Mesenchymal stem cell (in vitro differentiated cells and primary cell): ENCODE measurements at regions not wholly inside any gene's neighbourhood (a gene's known extent, or its start where the extent isn't known, plus 50 kb on each side); places are given as distances from the start of the nearest gene placed in this dataset.
A peak's percentile ranks its signal among the peaks of the same experiment; 100 is the strongest.

Experiments
- DNase-seq: peaks from one replicate; pipeline ENCODE4 v3.0.0-alpha.2; 2013
- H2AFZ ChIP-seq: one replicate; pipeline ENCODE4 v1.6.1; 2013; ENCODE audit warnings: low read depth, mild to moderate bottlenecking, control low read depth, inconsistent platforms, low read length, moderate library complexity
- H2AK5ac ChIP-seq: 2 replicates; pipeline ENCODE4 v1.6.1; 2013; ENCODE audit warnings: low read length, moderate library complexity, mild to moderate bottlenecking, inconsistent platforms; ENCODE audit not compliant: severe bottlenecking
- H2BK120ac ChIP-seq: one replicate; pipeline ENCODE4 v1.6.1; 2013; ENCODE audit warnings: low read depth, mild to moderate bottlenecking, inconsistent platforms, low read length, moderate library complexity
- H2BK12ac ChIP-seq, 2 experiments: one replicate each; pipeline ENCODE4 v1.6.1; 2013; ENCODE audit warnings: inconsistent platforms in 2 of 2, low read length in 2 of 2, mild to moderate bottlenecking in 2 of 2, moderate library complexity in 2 of 2, control low read depth in 1 of 2
- H2BK15ac ChIP-seq: one replicate; pipeline ENCODE4 v1.6.1; 2013; ENCODE audit warnings: mild to moderate bottlenecking, low read depth, inconsistent platforms; ENCODE audit not compliant: poor library complexity, severe bottlenecking
- H2BK5ac ChIP-seq: 2 replicates; pipeline ENCODE4 v1.6.1; 2013; ENCODE audit warnings: low read depth, mild to moderate bottlenecking, low read length, control low read depth, inconsistent platforms; ENCODE audit not compliant: poor library complexity, severe bottlenecking
- H3K14ac ChIP-seq, 2 experiments: one replicate each; pipeline ENCODE4 v1.6.1; 2013; ENCODE audit warnings: inconsistent platforms in 2 of 2, low read length in 2 of 2, control low read depth in 1 of 2, mild to moderate bottlenecking in 1 of 2, moderate library complexity in 1 of 2
- H3K18ac ChIP-seq, 2 experiments: one replicate each; pipeline ENCODE4 v1.6.1; 2013; ENCODE audit warnings: inconsistent platforms in 2 of 2, low read length in 2 of 2, control low read depth in 1 of 2, low read depth in 1 of 2, mild to moderate bottlenecking in 1 of 2
- H3K23ac ChIP-seq, 2 experiments: one replicate each; pipeline ENCODE4 v1.6.1; 2013; ENCODE audit warnings: inconsistent platforms in 2 of 2, low read length in 2 of 2, mild to moderate bottlenecking in 2 of 2, moderate library complexity in 2 of 2, control low read depth in 1 of 2
- H3K27ac ChIP-seq: 2 replicates; pipeline ENCODE4 v1.5.1; 2013; ENCODE audit warnings: mild to moderate bottlenecking, moderate library complexity, low read length, control low read depth, inconsistent platforms; ENCODE audit not compliant: poor library complexity, severe bottlenecking
- H3K27me3 ChIP-seq, 2 experiments: 2 replicates each; pipeline versions ENCODE4 v1.6.1 to v1.7.0; 2013; ENCODE audit warnings: low read length in 2 of 2, mild to moderate bottlenecking in 2 of 2, moderate library complexity in 2 of 2, control low read depth in 1 of 2, inconsistent platforms in 1 of 2; ENCODE audit not compliant: control insufficient read depth in 1 of 2, insufficient read depth in 1 of 2
- H3K36me3 ChIP-seq, 2 experiments: 2 replicates each; pipeline versions ENCODE4 v1.6.1 to v1.7.0; 2013; ENCODE audit warnings: low read length in 2 of 2, control low read depth in 1 of 2, inconsistent platforms in 1 of 2, low read depth in 1 of 2, mild to moderate bottlenecking in 1 of 2; ENCODE audit not compliant: insufficient read depth in 2 of 2, control insufficient read depth in 1 of 2
- H3K4ac ChIP-seq, 2 experiments: one replicate each; pipeline ENCODE4 v1.6.1; 2013; ENCODE audit warnings: inconsistent platforms in 2 of 2, low read length in 2 of 2, mild to moderate bottlenecking in 2 of 2, moderate library complexity in 2 of 2, control low read depth in 1 of 2, low read depth in 1 of 2
- H3K4me1 ChIP-seq: 2 replicates; pipeline ENCODE4 v1.6.1; 2013; ENCODE audit warnings: low read depth, low read length, control low read depth; ENCODE audit not compliant: control insufficient read depth, insufficient read depth
- H3K4me2 ChIP-seq: 2 replicates; pipeline ENCODE4 v1.6.1; 2013; ENCODE audit warnings: low read length, mild to moderate bottlenecking, inconsistent platforms; ENCODE audit not compliant: poor library complexity, severe bottlenecking
- H3K4me3 ChIP-seq, 2 experiments: 2 replicates each; pipeline versions ENCODE4 v1.5.1 to v1.7.0; 2013; ENCODE audit warnings: low read length in 2 of 2, mild to moderate bottlenecking in 2 of 2, control low read depth in 1 of 2, low read depth in 1 of 2; ENCODE audit not compliant: insufficient read depth in 1 of 2
- H3K79me1 ChIP-seq: replicated peaks from 2 replicates; pipeline ENCODE4 v1.6.1; 2013; ENCODE audit warnings: mild to moderate bottlenecking, control low read depth, low read length, inconsistent platforms; ENCODE audit not compliant: poor library complexity, severe bottlenecking
- H3K9ac ChIP-seq: 2 replicates; pipeline ENCODE4 v1.7.0; 2013; ENCODE audit warnings: mild to moderate bottlenecking, low read length, moderate library complexity
- H3K9me3 ChIP-seq: 2 replicates; pipeline ENCODE4 v1.7.0; 2013; ENCODE audit warnings: mild to moderate bottlenecking, low read length; ENCODE audit not compliant: control insufficient read depth
- H4K8ac ChIP-seq: one replicate; pipeline ENCODE4 v1.6.1; 2013; ENCODE audit warnings: inconsistent platforms, mild to moderate bottlenecking, low read length, moderate library complexity
- H4K91ac ChIP-seq: one replicate; pipeline ENCODE4 v1.6.1; 2013; ENCODE audit warnings: mild to moderate bottlenecking, low read length, inconsistent platforms
- WGBS: methylation state at CpG from one replicate; pipeline ENCODE4 v1.1.7; 2013; ENCODE audit warnings: mixed read lengths; 5-methylcytosine and 5-hydroxymethylcytosine counted together

DNA sequence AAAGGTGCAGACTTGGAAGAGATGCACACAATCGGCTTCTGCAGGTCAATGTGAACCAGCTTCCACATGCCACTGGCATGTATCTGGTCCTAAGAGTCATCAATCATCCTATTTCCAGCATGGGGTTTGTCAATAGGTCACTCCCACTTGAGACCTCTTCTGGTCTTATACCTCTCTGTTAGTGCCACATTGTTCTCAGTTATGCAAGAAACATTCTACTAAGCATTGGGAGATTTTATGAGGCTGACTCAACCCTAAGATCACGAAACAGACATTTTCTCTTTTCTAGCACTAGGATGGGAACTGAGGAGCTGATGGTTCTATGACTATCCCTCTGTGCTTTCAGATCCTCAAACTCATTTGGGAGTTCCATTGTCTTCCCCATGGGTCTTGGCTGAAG is 581.5 kb upstream of the KLF12 start:
- Histone ChIP-seq H3K9ac (no peak overlapping the region), H3K18ac (no peak overlapping the region)

DNA sequence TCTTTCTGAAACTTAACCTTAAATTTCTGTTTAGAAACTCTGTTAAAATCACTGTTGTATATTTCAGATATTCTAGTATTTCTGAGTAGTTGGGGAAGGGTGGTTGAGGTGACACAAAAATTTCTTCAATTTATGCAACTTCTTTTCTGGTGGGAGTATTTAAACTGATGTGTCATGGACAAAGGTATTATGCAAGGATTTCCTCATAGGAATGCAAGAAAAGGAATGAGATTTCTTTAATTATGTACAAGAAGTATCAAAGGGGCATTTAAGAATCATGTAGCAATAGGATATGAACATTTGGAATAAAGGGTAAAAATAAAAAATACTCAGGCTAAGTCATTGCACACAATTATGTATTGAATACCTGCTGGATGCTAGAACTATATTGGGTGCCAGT is 575.8 kb upstream of the KLF12 start:
- Histone ChIP-seq H3K14ac (no peak overlapping the region), H2BK12ac (no peak overlapping the region)

More for the DNA sequence above, 581.5 kb upstream of the KLF12 start:
- H3K79me1 ChIP-seq: no peaks in the 10 kb centered on the region
- no peak for DNase-seq
- no peak overlapping the region for H4K8ac ChIP-seq
- H3K4me2 ChIP-seq: no peak overlapping the region
- H2BK5ac ChIP-seq: no peak overlapping the region
- no peak overlapping the region for H2BK12ac ChIP-seq
- H3K9me3 ChIP-seq: peaks cover 6% of the 10 kb centered on the region
- H3K14ac ChIP-seq: no peak overlapping the region
- H4K91ac ChIP-seq: no peak overlapping the region
- H2AK5ac ChIP-seq: no peak overlapping the region
- no peaks in the 10 kb centered on the region for H3K4me1 ChIP-seq
- H2AFZ ChIP-seq: no peak overlapping the region
- H2BK120ac ChIP-seq: no peak overlapping the region
- H3K27me3 ChIP-seq: no peaks in the 10 kb centered on the region
- no peaks in the 10 kb centered on the region for H3K36me3 ChIP-seq
- 87% methylated on average over 1 of the region's 2 CpGs for WGBS
- no peak overlapping the region for H3K27ac ChIP-seq
- no peak overlapping the region for H3K4me3 ChIP-seq
- H3K23ac ChIP-seq: no peak overlapping the region
- no peak overlapping the region for H3K4ac ChIP-seq
- no peak overlapping the region for H2BK15ac ChIP-seq

DNA sequence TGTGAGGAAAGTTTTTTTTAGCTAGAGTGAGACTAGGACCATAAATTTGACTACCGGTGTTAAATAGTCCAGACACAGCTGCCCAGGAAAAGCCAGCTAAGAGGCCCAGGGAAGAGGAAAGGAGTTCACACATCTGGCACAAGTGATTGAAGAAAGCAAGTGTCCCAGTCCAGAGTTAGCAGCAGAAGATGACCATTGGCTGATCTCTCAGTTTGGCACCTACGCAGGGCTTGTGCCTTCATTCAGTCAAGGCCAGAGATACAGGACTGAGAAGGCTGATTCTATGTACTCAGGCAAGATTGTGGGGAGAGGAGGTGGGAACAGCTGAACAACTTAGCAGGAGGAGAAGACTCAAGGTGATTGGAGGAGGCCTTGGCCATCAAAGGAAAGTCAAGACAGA is 575.0 kb upstream of the KLF12 start:
- H3K4me3 ChIP-seq: no peak overlapping the region
- H3K4ac ChIP-seq: no peak overlapping the region
- WGBS: 68% methylated on average over 2 of the region's 2 CpGs
- H3K9me3 ChIP-seq: no peaks in the 10 kb centered on the region
- no peaks in the 10 kb centered on the region for H3K79me1 ChIP-seq
- H3K23ac ChIP-seq: no peak overlapping the region
- H3K27ac ChIP-seq: no peak overlapping the region
- no peak overlapping the region for H3K9ac ChIP-seq
- no peak overlapping the region for H4K91ac ChIP-seq
- H3K36me3 ChIP-seq: no peaks in the 10 kb centered on the region
- H2AFZ ChIP-seq: no peak overlapping the region
- H3K14ac ChIP-seq: no peak overlapping the region
- no peak for DNase-seq
- H4K8ac ChIP-seq: no peak overlapping the region
- H3K4me1 ChIP-seq: no peaks in the 10 kb centered on the region
- H2AK5ac ChIP-seq: no peak overlapping the region
- H2BK12ac ChIP-seq: no peak overlapping the region
- H3K27me3 ChIP-seq: no peaks in the 10 kb centered on the region
- H3K4me2 ChIP-seq: no peak overlapping the region
- H2BK15ac ChIP-seq: no peak overlapping the region
- H2BK5ac ChIP-seq: no peak overlapping the region
- no peak overlapping the region for H3K18ac ChIP-seq
- no peak overlapping the region for H2BK120ac ChIP-seq

More for the DNA sequence above, 575.8 kb upstream of the KLF12 start:
- Histone ChIP-seq H3K9me3 (no peaks in the 10 kb centered on the region), H3K27me3 (no peaks in the 10 kb centered on the region), H2AK5ac (no peak overlapping the region), H3K23ac (no peak overlapping the region), H3K36me3 (no peaks in the 10 kb centered on the region), H2AFZ (no peak overlapping the region), H3K4ac (no peak overlapping the region), H2BK120ac (no peak overlapping the region), H3K27ac (no peak overlapping the region), H3K79me1 (no peaks in the 10 kb centered on the region), H4K8ac (no peak overlapping the region), H3K4me2 (no peak overlapping the region), H3K4me1 (no peaks in the 10 kb centered on the region), H2BK5ac (no peak overlapping the region), H4K91ac (no peak overlapping the region), H3K9ac (no peak overlapping the region), H3K4me3 (no peak overlapping the region), H2BK15ac (no peak overlapping the region), H3K18ac (no peak overlapping the region)
- no peak for DNase-seq

DNA sequence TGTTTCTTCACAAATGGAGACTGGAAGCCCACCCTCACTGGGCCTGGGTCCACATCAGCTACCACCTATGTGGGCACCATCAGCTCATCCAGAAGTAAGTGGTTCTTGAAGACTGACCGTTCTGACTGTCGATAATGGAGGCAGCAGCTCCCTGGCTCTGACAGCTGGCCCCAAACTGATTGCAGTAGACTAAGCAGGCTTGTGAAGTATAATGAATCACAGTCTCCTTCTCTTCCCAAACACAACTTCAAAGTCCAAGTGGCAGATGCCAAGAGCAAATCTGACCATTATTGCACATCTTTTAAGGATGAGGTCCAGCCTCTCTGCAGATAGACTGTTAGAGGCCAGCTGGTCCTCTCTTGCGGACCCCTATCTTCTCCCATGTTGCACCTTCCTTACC is 574.4 kb upstream of the KLF12 start:
- Histone ChIP-seq H3K4me2 (no peak overlapping the region), H2BK15ac (no peak overlapping the region), H3K27ac (no peak overlapping the region), H2AFZ (no peak overlapping the region), H3K4me3 (no peak overlapping the region), H3K9ac (no peak overlapping the region), H3K9me3 (no peaks in the 10 kb centered on the region), H4K8ac (peak overlapping the region; percentile 67), H2AK5ac (no peak overlapping the region), H3K4ac (no peak overlapping the region), H2BK5ac (no peak overlapping the region), H4K91ac (no peak overlapping the region), H3K27me3 (no peaks in the 10 kb centered on the region), H3K23ac (no peak overlapping the region), H2BK12ac (no peak overlapping the region), H3K36me3 (no peaks in the 10 kb centered on the region), H3K79me1 (no peaks in the 10 kb centered on the region), H3K4me1 (no peaks in the 10 kb centered on the region), H2BK120ac (no peak overlapping the region), H3K14ac (no peak overlapping the region), H3K18ac (no peak overlapping the region)
- no peak for DNase-seq
- 46% methylated on average over 3 of the region's 3 CpGs for WGBS
